Lung microvascular endothelial cell (primary cell): ENCODE measurements at regions not wholly inside any gene's neighbourhood (a gene's known extent, or its start where the extent isn't known, plus 50 kb on each side); places are given as distances from the start of the nearest gene placed in this dataset.
"Not testable (repeated sequence)": the region's sequence is repeated elsewhere in the genome, so short reads cannot be mapped to it uniquely, and the experiment has no call there.

Experiments
- DNase-seq, 2 donors: peaks; one replicate each; pipeline versions ENCODE4 v3.0.0 to v3.0.0-alpha.2; 2010; ENCODE audit warnings: low read depth in 2 of 2

DNA sequence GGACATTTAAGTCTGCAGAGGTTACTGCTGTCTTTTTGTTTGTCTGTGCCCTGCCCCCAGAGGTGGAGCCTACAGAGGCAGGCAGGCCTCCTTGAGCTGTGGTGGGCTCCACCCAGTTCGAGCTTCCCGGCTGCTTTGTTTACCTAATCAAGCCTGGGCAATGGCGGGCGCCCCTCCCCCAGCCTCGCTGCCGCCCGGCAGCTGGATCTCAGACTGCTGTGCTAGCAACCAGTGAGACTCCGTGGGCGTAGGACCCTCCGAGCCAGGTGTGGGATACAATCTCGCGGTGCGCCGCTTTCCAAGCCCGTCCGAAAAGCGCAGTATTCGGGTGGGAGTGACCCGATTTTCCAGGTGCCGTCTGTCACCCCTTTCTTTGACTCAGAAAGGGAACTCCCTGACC lies 198.4 kb upstream of the FERMT1 start:
- not testable (repeated sequence) for DNase-seq

DNA sequence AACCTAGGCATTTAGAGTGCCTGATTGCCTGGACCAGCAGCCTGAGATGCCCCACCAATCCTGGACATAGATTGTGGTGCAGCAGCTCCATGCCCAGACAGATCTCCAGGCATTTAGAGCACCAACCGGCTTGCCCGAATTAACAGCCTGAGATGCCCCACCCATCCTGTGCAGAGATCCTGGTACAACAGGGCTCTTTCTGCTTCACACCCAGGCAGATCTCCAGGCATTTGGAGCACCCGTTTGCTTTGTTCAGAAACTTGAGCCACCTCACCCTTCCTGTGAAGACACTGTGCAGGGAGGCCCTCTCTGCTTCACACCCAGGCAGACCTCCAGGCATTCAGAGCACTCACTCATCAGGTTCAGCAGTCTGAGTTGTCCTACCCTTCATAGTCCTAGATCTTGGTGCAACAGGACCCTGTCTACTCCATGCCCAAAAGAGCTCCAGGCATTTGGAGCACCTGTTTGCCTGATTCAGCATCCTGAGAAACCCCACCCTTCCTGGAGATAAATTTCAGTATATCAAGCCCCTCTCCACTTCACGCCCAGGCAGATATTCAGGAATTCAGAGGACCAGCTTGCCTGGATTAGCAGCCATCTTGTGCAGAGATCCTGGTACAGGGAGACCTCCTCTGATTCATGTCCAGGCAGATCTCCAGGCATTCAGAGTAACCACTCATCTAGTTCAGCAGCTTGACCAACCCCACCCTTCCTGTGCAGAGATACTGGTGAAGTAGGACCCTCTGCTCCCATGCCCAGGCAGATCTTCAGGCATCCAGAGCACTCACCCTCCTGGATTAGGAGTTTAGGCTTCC lies 189.2 kb upstream of the FERMT1 start:
- no peak for DNase-seq

DNA sequence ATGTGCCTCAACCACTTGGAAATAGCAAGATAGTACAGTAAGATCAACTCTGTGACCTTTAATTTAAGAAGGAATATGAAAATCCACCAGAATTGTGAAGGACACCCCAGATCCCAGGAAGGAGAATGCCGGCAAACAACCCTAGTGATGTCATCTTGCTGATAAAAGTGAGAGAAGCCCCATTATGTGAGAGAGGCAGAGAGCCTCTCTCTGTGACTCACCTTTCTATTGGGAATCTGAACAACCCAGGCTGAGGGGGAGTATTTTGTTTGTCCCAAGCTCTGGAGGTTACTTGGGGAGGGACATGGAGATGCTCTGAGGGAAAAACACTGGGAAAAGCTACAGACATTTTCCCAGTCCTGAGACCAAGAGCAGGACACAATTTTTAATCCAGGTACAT lies 188.3 kb upstream of the FERMT1 start:
- DNase-seq = no peak

DNA sequence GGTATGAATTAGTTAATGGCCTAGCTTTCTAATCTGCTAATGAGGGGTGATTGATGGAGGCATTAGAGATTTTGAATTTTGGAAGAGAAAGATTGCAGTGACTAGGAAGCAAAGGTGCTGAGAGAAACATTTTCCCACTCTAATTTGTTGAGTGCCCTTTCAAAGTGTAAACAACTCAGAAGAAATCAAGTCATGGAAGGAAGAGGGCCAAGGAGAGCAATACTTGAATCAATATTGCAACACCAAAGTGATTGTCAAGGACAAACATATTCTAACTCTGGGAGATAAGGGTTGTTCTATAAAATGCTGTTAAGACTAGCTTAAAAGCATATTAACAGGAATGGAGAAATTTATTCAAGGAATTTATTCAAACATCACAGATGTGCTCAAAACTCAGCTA lies 182.7 kb upstream of the FERMT1 start:
- DNase-seq = no peak

DNA sequence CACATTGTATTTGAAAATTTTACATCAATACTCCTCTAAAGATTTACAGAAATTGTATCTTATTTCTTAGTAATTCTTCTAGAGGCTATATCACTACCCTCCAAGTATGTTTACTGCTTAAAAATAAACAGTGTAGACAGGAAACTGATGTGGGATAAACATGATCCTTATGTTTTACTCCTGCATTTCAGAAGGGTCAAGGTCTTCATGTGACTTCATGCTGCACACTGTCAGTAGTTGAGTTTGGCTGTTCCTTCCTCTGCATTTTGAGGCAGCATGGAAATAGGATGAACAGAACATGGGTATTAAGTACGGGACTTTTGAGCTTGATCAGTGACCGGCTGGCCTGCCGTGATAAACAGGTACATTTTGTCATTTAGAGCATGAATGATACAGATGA lies 179.2 kb upstream of the FERMT1 start:
- DNase-seq = no peak

DNA sequence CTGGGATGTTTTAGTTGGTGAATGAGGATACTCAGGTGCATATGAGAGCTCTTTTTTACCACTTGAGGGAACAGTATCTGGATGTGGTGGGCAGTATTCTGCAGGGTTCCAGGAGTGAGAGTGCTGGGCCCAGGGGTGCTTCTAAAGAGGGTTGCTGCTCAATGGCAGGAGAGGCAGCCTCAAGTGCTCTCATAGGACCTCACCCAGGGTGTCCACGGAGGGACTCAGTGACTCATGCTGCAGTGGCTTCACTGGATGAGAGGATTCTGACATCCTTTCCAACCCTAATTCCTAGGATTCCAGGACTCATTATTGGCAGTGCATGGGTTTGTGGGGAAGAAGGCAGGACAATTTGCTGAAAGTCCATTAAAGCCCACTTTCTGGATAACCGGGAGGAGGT lies 176.6 kb upstream of the FERMT1 start:
- no peak for DNase-seq

DNA sequence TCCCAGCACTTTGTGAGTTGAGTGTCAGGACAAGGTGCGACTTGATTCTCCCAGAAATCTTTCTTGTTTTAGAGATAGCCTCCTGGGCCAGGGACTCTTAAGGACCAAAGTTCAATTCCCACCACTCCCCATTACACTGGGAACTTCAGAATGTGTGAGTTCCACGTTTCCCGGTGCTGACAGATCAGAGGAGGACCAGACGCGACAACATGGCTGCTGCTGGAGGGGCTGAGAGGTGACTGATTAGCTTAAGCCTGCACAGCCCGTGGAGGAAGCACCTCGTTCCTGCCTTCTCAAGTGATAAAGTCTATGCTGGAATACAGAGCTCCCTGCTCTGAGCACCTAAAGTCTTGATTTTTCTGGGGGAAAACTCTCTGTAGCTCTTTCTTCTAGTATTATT lies 175.2 kb upstream of the FERMT1 start:
- DNase-seq = no peak

DNA sequence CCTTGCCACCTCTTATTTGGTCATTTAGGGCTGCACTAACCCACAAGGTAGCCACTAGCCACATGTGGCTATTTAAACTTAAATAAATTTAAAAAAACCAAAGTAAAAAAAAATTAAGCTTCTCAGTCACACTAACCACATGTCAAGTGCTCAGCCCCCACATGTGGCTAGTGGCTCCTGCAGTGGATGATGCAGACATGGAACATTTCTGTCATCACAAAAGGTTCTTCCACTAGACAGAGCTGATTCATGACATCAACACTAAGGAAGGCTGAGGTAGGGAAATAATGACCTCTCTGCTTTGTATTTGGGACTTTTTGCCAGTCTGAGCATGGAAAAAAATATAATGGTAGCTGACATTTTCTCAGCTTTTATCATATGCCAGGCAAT lies 173.0 kb upstream of the FERMT1 start:
- DNase-seq = no peak

DNA sequence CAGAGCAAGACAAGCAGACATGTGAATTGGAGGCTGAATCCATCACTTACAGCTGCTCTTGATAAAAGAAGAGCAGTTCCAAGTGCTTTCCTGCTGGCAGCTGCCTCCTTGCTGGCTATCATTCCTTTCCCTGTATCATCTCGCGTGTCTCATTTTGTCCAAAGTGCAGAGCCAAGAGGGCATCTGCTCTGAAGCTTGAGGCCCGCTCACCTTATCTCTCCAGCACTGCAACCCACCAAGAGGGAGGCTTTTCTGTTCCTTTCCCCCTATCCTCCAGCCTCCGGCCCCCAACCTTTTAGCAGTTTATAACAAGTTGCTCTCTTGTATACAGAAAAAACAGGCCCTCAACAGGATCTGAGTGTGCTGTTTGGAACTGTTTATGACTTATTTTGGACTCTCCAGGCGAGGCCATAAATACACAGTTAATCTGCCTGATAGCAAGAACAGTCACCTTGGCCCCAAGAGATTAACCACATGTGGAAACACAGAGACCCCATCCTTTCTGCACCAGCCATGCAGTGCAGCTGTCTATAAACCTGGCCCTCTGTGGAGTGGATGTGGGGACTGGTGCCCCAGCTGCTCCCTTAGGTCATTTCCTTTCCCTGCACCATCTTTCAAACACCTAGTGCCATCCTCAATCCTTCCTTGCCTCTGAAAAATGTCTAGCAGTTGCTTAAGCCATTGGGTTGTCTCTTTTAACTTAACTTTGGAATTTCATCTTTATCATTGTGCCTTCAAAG lies 172.5 kb upstream of the FERMT1 start:
- DNase-seq = no peak

DNA sequence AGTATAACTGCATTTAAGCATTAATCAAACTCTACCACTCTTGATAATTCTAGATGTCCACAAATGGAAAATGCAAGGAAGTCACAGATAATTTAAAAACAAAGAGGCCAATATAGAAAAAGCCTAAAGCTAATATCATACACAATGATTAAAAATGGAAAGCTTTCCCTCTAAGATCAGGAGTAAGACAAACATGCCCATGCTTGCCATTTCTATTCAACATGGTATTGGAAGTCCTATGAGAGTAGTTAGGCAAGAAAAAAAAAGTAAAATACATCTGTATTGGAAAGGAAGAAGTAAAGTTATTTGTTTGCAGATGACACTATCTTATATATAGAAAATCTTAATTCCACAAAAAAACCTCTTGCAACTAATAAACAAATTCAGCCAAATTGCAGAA lies 164.6 kb upstream of the FERMT1 start:
- no peak for DNase-seq

DNA sequence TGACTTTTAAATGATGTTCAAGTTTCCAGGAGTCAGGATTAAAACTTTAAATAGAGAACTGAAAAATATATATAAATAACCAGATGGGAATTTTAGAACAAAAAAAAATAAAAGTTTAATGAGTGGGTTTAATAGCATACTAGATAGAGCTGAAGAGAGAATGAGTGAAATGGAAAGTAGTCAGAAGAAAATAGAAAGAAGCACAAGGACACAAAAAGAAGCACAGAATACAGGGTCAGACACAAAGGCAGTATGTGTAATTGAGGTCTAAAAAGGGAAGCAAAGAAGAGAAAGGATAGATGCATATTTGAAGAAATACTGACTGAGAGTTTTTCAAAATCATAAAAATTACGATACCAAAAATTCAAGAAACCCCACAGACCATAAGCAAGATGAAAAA lies 159.8 kb upstream of the FERMT1 start:
- DNase-seq = no peak

DNA sequence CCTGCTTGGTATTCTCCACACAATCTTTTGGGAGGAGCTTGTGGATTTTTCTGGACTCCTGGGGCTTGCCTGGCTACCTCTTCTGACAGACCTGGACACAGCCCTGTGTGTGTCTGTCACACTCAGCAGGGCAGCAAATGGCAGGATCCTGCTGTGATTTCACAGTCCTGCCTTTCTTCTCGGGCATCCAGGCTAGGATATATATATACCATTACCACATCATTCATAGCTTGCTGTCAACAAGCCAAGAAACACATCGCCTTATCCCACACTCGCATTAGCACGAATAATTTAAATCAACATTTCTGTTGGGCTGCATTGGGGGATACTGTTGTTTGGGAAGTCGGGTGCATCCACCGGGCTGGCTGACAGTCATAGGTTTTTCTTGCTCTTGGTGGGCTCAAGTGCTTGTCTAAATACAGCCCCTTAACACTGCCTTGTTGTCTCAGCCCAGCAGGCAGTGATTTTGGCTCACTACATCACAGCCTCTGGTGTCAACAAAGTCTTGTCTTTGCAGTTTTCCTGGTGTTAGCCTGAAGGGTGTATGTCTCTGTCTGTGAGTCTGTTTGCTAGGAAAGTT lies 154.9 kb upstream of the FERMT1 start:
- no peak for DNase-seq

DNA sequence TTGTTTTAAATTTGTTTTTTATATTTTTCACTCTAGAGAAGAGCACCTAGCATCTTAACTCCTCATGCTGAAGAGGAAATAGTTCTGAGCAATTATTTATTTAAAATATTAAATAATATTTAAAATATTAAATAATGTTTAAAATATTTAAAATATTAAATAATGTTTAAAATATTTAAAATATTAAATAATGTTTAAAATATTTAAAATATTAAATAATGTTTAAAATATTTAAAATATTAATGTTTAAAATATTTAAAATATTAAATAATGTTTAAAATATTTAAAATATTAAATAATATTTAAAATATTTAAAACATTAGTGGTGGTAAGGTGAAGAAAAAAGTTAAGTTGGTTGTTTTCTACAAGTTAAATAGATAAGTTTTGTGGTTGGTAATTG lies 147.6 kb upstream of the FERMT1 start:
- not testable (repeated sequence) for DNase-seq

DNA sequence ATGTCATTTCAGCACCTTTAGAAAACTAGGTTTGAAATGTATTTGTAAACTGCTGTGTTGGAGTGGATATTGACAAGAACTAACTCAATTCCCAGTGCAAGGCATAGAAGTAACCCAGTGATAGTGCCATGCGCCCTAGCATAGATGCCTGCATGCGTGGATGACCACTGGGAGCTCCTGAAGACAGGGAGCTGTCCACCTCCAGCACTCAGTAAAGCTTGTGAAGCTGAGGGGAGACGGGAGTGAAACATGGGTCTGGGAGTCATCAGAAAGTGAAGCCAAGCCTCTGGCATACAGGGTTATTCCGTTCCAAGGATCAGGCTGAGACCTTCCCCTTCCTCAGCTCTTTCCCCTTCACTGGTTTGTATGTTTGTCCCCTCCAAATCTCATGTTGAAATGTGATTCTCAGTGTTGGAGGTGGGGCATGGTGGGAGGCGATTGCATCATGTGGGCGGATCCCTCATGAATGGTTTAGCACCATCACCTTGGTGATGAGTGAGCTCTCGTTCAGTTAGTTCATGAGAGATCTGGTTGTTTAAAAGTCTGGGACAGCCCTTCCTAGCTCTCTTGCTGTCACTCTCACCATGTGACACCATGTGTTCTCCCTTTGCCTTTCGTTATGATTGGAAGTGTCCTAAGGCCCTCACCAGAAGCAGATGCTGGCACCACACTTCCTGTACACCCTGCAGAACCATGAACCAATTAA lies 146.5 kb upstream of the FERMT1 start:
- DNase-seq = no peak

DNA sequence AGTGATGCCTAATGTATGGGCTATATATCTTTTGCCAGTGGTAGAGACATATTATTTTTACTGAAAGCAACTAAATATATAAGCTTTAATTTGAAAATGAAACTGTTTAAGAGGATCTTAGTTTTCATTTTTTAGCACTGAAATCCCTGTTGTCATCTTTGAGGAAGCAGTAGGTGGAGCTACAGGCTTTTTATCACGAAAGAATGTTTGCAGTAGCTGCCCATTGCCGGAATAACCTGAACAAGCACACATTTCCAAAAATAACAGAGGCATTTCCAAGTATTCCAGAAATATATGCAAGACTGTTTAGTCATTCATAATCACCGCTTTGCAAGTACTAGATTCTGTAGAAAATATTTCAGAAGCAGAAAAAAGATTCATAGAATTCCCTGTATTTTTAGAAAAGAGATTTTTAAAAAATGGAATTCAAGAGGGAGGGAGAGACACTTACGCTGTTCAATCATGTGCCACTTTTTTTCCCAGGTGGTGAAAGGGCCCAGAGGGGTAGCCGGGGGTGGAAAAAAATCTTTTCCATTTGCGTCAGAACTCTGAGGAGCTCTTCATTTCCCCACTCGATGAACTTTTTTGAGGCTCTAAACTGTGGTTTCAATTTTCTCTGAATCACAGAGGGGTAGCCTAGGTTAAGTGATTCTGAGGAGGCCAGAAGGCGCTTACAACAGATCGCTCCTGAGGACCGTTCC lies 142.5 kb upstream of the FERMT1 start:
- peak; percentile 35 to 79 for DNase-seq

DNA sequence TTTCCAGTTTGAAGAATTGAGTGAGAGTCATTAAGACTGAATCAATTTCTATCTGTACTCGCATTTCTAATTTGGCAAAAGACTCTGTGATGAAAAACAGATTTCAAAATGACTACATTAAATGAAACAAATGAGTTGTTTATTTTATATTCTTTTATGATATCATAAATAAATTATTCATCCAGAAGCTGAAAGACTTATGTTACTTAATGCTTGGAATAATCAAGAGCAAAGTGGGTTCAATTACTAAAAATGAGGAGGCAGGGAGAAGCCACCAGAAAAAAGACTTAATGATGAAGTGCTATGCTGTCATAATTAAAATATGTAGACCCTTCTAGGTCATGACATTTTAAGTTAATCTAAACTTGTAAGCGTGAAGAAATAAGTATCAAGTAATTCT lies 130.6 kb upstream of the FERMT1 start:
- no peak for DNase-seq

DNA sequence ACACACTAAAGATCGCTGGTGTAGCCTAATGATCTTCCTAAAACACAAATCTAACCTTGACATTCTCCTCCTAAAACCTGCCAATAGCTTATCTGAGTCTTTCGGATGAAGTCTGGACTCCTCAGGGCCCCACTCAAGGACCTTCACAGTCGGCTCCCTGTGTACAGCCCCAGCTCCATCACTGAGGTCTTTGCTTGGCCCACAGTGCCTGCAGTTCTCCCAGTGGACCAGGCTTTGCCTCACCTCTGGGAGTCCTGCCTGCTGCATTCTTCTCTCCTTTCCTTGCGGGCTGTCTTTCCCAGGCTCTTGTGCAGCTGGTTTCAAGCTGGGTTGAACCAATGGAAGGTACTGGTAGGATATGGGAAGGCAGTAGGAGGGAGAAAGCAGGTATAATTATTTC lies 122.6 kb upstream of the FERMT1 start:
- DNase-seq = no peak

DNA sequence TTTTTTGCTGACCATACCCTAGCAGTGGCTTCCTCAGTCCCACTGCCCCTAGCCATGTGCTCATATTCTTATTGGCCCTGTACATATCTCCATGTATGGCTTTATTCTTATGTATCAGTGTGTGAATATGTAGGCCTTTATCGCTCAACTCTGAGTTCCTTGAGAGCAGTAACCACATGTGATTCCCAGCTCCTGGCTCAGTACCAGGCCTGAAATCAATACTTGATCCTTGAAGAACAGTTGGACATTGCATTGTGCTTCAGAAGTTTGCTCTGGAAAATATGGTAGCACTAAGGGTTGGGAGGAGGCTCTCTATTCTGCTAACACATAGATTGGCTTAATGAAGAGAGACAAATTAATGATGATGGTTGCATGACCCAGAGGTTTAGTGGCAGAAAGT lies 118.8 kb upstream of the FERMT1 start:
- DNase-seq = no peak

DNA sequence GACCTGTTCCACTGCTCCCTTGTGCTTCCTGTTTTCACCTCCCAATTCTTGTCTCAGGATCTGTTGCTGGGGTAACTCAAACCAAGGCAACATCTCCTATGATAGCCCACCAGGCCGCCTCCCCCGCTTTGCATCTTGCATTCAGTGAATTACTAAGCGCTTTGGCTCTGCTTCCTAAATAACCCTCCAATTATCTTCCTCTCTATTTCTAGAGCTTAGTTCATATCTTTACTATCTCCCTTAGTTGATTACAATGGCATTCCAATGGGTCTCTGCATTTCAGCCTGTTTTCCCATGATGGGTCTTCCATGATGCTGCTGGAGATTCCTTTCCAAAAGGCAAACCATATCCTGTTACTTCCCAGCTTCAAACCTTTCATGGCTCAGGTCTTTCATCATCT lies 117.2 kb upstream of the FERMT1 start:
- no peak for DNase-seq

DNA sequence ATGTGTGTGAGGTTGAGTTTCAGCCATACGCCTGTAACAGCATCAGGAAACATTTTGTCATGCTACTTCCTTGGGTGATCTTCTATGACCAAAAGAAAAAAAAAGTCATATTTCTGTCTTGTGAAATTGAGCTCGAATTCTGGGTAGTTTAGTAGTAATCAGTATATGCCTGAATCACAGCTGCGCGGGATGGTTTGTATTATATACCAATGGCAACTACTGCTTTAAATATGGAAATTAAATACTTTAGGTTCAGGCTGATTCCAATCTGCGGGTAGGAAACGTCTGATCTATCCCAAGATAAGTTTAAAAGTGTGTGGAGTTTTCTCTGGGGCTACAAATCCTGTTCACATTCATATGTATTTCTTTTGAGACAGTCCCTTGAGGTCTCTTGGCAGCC lies 115.6 kb upstream of the FERMT1 start:
- no peak for DNase-seq

DNA sequence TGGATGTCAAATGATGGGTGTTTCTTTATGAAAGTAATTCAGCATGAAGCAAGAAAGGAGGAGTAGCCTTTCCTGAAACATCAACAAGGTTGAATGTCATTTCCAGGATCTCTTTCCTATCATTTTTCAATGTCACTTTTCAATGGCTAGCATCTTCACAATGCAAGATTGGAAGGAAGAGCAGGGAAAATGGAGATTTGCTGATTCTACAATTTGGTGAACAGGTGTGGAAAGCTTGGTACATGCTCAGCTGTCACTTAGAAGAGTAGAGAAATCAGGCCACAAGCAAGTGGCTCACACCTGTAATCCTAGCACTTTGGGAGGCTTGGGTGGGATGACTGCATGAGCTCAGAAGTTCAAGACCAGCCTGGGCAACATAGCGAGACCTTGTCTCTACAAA lies 112.7 kb upstream of the FERMT1 start:
- DNase-seq = no peak

DNA sequence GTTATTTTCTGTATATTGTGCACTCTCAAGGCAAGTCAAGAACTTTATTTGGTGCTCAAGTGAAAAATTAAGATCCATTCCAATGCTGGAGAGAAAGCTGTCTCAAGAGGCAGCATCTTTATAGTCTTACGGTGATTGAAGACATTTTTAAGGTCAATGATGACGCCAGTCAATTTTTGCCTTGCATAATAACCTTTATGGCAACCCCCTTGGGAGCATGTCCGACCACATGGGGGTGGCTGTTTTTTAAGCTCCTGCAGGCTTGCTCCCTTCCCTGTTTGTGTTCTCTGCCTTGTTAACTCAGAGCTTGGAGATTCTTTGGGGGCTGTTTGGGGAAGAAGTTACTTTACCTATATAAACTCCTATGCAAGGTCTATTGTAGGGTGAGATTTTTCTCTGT lies 109.6 kb upstream of the FERMT1 start:
- DNase-seq = no peak
